ENCODE measurements at regions not wholly inside any gene's neighbourhood (a gene's known extent, or its start where the extent isn't known, plus 50 kb on each side); places are given as distances from the start of the nearest gene placed in this dataset.

GRCh38 chr2:71277536-71278103, 50.7 kb upstream of the PAIP2B start:
- no peak for DNase-seq

GRCh38 chr2:71277147-71277475, 50.2 kb upstream of the PAIP2B start:
- DNase-seq: no peak

- peak; percentile 21 for DNase-seq
These were observed 49.6 kb upstream of the PAIP2B start for GRCh38 chr2:71276311-71277146.

Data from kidney glomerular epithelial cell (primary cell).